Endodermal cell (in vitro differentiated cells): ENCODE measurements at regions not wholly inside any gene's neighbourhood (a gene's known extent, or its start where the extent isn't known, plus 50 kb on each side); places are given as distances from the start of the nearest gene placed in this dataset.

ENCODE experiments used
- DNase-seq: peaks from one replicate; pipeline ENCODE4 v3.0.0-alpha.2; 2017
- H3K27ac ChIP-seq: 2 replicates; pipeline ENCODE4 v1.5.1; 2013; ENCODE audit warnings: mild to moderate bottlenecking, low read depth, low read length, moderate library complexity
- H3K27me3 ChIP-seq: 2 replicates; pipeline ENCODE4 v1.6.1; 2013; ENCODE audit warnings: mild to moderate bottlenecking, low read length, moderate library complexity; ENCODE audit not compliant: insufficient read depth, control insufficient read depth, poor library complexity, severe bottlenecking
- H3K36me3 ChIP-seq: 2 replicates; pipeline ENCODE4 v1.7.0; 2013; ENCODE audit warnings: mild to moderate bottlenecking, low read length, moderate library complexity; ENCODE audit not compliant: control insufficient read depth, insufficient read depth
- H3K4me1 ChIP-seq: one replicate; pipeline ENCODE4 v1.7.0; 2013; ENCODE audit warnings: low read length; ENCODE audit not compliant: control insufficient read depth, insufficient read depth
- H3K4me3 ChIP-seq: 2 replicates; pipeline ENCODE4 v1.5.1; 2013; ENCODE audit warnings: mild to moderate bottlenecking, low read length, moderate library complexity
- H3K9ac ChIP-seq: 2 replicates; pipeline ENCODE4 v1.6.1; 2013; ENCODE audit warnings: mild to moderate bottlenecking, low read length, moderate library complexity; ENCODE audit not compliant: poor library complexity, severe bottlenecking; ENCODE audit errors: extremely low read depth
- H3K9me3 ChIP-seq: 2 replicates; pipeline ENCODE4 v1.6.1; 2013; ENCODE audit warnings: mild to moderate bottlenecking, low read length, moderate library complexity; ENCODE audit not compliant: control insufficient read depth
- H3K27ac Mint-ChIP-seq: 2 replicates; pipeline ENCODE4 v1.8.0; 2020; ENCODE audit warnings: mixed read lengths
- H3K27me3 Mint-ChIP-seq: 2 replicates; pipeline ENCODE4 v1.8.0; 2021; ENCODE audit warnings: mild to moderate bottlenecking, mixed read lengths; ENCODE audit not compliant: insufficient read depth
- H3K36me3 Mint-ChIP-seq: 2 replicates; pipeline ENCODE4 v1.8.0; 2020; ENCODE audit warnings: low read depth, mixed read lengths
- H3K4me1 Mint-ChIP-seq: 2 replicates; pipeline ENCODE4 v1.8.0; 2020; ENCODE audit warnings: mixed read lengths
- H3K4me3 Mint-ChIP-seq: 2 replicates; pipeline ENCODE4 v1.8.0; 2020; ENCODE audit warnings: mild to moderate bottlenecking, moderate library complexity, mixed read lengths
- H3K9me3 Mint-ChIP-seq: 2 replicates; pipeline ENCODE4 v1.8.0; 2020; ENCODE audit warnings: mild to moderate bottlenecking, mixed read lengths
- WGBS, 2 experiments: methylation state at CpG; one replicate each; pipeline versions ENCODE4 v1.1.5 to v1.1.7; 2013; ENCODE audit warnings: missing lambda C conversion rate in 2 of 2, mixed read lengths in 1 of 2; ENCODE audit not compliant: insufficient coverage in 1 of 2, insufficient read length in 1 of 2; 5-methylcytosine and 5-hydroxymethylcytosine counted together
- TF ChIP-seq, protein P1 (sequence below): fragments of 200-600 bp; sonication (generic); conservative IDR thresholded peaks from 2 replicates; pipeline ENCODE4 v1.5.0; 2021; ENCODE audit warnings: antibody characterized with exemption, mild to moderate bottlenecking

DNA sequence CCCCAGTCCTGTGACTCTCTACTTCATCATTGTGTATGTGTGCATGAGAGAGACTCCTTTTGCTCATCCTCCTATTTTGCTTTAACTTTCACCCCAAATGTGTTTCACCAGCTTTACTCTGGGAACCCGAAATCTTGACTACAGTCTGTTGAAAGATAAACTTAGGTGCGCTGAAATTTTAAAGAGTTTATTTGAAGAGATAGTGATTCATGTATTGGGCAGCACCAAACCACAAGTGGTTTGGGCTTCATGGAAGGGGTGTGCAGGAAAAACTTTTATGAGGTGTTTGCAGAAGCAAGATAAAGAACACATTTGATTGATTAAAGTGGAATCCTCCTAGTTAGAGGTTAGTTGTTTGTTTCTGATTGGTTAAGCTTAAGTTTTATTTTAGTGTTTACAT lies 50.8 kb upstream of the RFC3 start:
- peaks cover 16% of the 10 kb centered on the region for H3K9me3 ChIP-seq
- Mint-ChIP-seq H3K36me3 (no peaks in the 10 kb centered on the region), H3K4me3 (no peak overlapping the region), H3K9me3 (peaks cover 12% of the 10 kb centered on the region), H3K27me3 (no peaks in the 10 kb centered on the region), H3K27ac (no peak overlapping the region), H3K4me1 (peaks cover 7% of the 10 kb centered on the region)
- H3K27me3 ChIP-seq: no peaks in the 10 kb centered on the region
- no peaks in the 10 kb centered on the region for H3K36me3 ChIP-seq
- TF ChIP-seq, protein P1, sequence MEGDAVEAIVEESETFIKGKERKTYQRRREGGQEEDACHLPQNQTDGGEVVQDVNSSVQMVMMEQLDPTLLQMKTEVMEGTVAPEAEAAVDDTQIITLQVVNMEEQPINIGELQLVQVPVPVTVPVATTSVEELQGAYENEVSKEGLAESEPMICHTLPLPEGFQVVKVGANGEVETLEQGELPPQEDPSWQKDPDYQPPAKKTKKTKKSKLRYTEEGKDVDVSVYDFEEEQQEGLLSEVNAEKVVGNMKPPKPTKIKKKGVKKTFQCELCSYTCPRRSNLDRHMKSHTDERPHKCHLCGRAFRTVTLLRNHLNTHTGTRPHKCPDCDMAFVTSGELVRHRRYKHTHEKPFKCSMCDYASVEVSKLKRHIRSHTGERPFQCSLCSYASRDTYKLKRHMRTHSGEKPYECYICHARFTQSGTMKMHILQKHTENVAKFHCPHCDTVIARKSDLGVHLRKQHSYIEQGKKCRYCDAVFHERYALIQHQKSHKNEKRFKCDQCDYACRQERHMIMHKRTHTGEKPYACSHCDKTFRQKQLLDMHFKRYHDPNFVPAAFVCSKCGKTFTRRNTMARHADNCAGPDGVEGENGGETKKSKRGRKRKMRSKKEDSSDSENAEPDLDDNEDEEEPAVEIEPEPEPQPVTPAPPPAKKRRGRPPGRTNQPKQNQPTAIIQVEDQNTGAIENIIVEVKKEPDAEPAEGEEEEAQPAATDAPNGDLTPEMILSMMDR: no peak
- 88 to 93% methylated on average over 2 of the region's 2 CpGs for WGBS, 2 experiments
- peaks cover 6% of the 10 kb centered on the region for H3K4me1 ChIP-seq
- H3K4me3 ChIP-seq: peak overlapping the region; percentile 31
- no peak for DNase-seq
- H3K27ac ChIP-seq: no peak overlapping the region
- H3K9ac ChIP-seq: no peak overlapping the region
